Renal cortical epithelial cell (primary cell): ENCODE measurements at regions not wholly inside any gene's neighbourhood (a gene's known extent, or its start where the extent isn't known, plus 50 kb on each side); places are given as distances from the start of the nearest gene placed in this dataset.
"Not testable (repeated sequence)": the region's sequence is repeated elsewhere in the genome, so short reads cannot be mapped to it uniquely, and the experiment has no call there.

Experiments used
- DNase-seq: peaks from one replicate; pipeline ENCODE4 v3.0.0-alpha.2; 2011; ENCODE audit warnings: low read depth

GRCh38 chrX:8105531-8105930 is 65.5 kb downstream of the VCX2 start:
- no peak for DNase-seq

- no peak for DNase-seq
Measured at GRCh38 chrX:8103655-8104054, 67.4 kb downstream of the VCX2 start.

DNA sequence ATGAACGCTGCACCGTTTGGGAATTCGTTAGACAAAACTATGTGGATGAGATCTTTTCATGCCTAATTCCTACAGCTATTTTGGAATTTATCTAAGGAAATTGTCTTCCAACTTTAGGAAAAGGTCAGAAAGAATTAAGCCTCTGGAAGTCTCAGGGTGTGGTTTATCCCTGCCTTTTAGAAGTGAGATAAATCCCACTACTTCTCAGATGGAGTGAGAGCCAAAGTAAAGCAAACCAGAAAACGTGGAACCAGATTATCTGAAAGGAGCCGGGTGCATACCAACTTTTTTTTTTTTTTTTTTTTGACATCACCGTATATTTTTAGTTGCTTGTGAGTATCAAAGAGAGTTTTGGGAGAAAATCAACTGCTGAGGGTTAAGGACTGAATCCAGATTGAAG is 79.6 kb downstream of the VCX2 start:
- DNase-seq: no peak

- no peak for DNase-seq
Measured at GRCh38 chrX:8090906-8091305, 80.2 kb downstream of the VCX2 start.

DNA sequence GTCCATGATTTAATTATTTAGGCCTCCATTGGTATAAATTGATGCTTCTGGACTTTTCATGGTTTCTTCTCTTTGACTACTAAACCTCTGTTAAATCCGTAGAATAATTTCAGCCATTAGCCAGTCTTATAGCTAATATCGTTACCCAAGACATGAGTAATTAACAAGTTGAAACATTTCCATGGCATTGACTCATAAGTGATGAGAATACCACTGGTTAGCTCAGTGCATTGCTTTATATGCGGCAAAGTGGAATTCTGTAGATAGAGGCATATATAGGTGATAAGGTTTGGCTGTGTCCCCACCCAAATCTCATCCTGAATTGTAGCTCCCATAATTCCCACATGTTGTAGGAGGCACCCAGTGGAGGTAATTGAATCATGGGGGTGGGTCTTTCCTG is 80.6 kb downstream of the VCX2 start:
- DNase-seq: no peak

DNA sequence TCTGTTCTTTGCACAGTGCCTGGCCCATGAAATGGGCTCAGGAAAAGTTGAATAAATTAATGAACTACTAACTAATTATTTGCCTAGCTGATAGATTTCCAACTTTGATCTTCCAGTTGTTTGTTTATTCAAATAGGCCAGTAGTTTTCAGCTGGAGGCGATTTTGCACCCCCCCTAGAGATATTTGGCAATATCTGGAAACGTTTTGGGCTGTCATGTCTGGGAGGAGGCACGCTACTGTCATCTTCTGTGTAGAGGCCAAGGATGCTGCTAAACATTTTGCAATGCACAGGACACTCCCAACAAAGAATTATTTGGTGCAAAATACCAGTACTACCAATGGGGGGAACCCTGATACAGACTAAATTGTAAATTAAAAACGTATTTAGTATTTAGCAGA is 81.9 kb downstream of the VCX2 start:
- DNase-seq: no peak

GRCh38 chrX:8084006-8084405 is 87.1 kb downstream of the VCX2 start:
- DNase-seq: peak; percentile 0

GRCh38 chrX:8083286-8083685 is 87.8 kb downstream of the VCX2 start:
- DNase-seq: no peak

DNA sequence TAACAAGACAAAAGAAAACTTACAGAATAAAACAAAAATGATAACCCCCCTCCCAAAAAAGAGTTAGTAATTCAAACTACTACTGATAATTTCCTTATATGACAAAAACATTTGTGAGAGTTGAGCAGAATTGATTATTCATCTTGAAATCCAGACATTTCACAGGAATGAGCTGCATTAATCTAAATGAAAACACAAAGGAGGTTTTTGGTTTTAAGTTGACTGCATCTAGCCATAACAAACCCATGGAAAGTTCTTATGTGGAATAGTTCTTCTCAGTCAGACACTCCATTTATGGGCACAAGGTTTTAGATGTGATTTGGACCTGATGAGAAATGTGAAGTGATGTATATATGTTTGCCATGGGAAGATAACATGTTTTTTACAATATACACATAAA is 95.4 kb downstream of the VCX2 start:
- DNase-seq: no peak

DNA sequence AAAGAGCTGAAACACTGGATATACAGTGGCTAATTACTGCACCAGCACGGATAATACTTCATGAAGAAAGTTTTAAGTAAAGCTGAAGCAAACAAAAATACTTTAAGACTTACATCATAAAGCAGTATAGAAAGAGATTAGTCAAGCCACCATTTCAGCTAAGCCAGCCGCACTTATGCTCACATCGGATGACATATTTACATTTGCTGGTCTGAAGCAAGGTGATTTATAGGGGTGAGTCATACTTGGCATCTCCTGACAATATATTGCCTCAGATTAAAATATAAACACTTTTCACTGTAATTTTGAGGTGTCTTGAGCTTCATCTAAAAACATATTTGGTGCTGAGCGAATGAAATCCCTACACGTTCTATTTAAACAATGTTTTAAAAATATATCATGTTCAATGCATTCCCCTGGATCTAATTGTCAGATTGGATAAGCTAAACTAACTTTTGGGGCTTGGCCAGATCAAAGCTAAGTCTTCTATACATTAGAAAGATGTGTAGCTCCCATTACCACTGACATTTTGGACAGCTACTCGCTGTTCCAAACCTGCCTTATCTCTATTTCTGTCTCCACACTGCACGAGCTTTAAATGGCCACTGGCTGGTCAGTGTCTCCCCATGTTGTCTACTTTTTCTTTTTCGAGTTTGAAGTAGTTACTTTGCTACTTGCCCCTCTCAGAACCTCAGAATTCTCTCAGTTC is 103.2 kb downstream of the VCX2 start:
- no peak for DNase-seq

DNA sequence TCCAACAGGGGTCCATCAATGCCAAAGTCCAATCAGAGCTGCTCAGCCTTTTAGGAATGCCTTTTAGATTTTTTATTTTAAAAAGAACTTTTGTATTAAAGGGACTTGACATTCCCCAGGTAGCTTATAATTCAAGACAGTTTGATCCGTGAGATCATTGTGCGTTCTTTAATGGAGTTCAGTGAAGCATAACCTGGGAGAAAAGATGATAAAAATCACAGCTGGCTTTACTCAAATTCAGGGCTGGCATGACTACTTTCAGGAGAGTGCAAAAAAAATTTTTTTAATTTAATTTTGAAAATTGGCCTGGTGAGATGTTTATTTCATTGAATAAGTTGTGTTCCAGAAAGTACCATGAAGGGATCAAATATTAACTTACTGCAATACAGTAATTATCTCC is 118.2 kb downstream of the VCX2 start:
- DNase-seq: no peak

DNA sequence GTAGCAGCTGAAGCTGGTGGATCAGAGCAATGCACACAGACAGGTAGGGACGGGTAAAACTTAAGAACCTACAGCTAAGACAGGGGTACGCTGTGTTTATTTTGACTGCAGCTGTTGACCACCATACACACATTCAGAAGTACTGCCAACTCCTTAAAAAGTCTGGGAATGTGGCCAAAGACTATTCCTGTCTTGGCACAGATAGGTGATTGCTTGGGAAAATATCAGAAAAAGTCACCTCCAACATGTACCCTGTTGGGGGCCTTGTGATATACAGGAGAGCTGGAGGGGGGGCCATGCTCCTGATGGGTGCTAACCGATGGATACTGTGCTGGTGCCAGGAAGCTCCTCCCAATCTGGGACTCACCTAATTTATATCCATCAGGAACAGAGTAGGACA is 121.2 kb downstream of the VCX2 start:
- no peak for DNase-seq

- DNase-seq: no peak
Measured at GRCh38 chrX:8048466-8048865, 121.3 kb upstream of the PNPLA4 start.

GRCh38 chrX:8044947-8045346 is 117.7 kb upstream of the PNPLA4 start:
- DNase-seq: no peak

DNA sequence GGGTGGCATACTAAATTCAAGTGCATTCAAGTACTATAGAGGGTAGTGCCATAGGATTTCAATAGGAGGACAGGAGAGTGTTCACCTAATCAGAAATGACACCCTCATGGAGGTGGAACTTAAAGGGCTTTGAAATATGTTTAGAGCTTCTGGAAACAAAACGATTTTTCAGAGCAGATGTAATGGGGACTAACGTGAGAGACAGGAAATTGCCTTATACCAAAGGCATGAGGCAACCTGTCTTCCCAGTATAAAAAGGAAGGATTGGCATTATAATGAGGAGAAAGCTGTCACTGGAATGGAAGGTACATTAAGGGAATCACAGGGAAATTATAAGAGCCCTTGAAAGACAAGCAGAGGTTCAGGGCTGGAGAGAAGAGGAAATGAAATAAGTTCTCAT is 116.3 kb upstream of the PNPLA4 start:
- DNase-seq: no peak

- no peak for DNase-seq
Measured at GRCh38 chrX:8043121-8043520, 115.9 kb upstream of the PNPLA4 start.

DNA sequence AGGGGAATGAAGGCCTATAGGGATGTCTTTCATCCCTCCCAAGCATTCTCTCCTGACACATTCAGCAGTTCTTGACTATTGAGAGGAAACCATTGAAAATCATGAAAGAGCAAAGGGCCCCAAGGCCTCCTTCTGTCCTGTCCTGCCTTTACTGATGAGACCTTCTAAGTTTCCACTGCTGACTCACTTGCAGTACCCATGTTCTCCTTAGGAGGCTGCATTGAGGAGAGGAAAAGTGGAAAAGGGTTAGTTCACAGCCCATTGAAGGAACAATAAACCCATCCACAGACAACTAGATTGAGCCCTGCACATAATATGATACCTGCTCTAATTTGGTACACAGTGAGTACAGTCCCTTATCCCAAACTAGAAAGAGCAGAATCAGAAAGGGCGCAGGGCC is 115.1 kb upstream of the PNPLA4 start:
- no peak for DNase-seq

- DNase-seq: not testable (repeated sequence)
Measured at GRCh38 chrX:8039711-8040110, 112.5 kb upstream of the PNPLA4 start.

GRCh38 chrX:8037593-8038348 is 110.6 kb upstream of the PNPLA4 start:
- DNase-seq: no peak

GRCh38 chrX:8036914-8037313 is 109.7 kb upstream of the PNPLA4 start:
- DNase-seq: no peak

DNA sequence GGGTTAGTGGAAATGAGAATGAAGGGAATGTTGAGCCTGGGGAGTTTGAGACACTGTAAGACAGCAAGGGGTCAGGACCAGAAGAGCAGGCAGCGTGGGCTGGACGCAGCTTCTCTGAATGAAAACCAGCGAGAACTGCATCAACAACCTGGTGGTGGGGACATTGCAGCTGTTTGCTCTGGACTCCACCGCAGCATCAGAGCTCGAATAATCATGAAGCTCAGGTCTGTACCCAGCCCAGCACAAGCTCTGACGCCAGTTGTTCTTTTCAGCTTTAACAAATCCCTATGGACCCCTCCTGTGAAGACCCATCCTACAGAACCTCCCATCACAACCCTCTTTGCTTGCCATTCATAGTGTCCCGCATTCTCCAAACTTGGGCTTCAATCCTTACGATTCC is 106.8 kb upstream of the PNPLA4 start:
- DNase-seq: no peak

- DNase-seq: peak; percentile 36
Measured at GRCh38 chrX:8033175-8033574, 106.0 kb upstream of the PNPLA4 start.

GRCh38 chrX:8030361-8030760 is 103.1 kb upstream of the PNPLA4 start:
- no peak for DNase-seq

DNA sequence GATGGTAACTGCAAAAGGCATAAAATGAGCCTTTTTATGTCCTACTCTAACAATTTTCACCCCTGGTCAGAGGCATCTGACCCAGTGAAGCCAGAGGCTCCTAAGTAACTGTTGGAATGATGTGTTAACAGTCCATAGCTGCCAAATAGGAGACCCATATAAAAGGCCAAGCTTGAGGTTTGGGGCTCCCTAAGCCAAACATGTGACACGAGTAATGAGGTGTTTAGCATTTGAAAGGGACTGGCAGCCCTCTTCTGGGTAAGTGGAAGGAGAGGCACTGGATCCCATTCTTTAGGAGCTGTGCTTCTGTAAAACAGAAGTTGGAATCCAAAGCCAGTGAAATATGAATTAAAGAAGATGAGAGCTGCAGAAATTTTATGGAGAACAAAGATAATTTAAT is 100.6 kb upstream of the PNPLA4 start:
- no peak for DNase-seq
